Bronchial epithelial cell (primary cell): ENCODE measurements at regions not wholly inside any gene's neighbourhood (a gene's known extent, or its start where the extent isn't known, plus 50 kb on each side); places are given as distances from the start of the nearest gene placed in this dataset.
"Not testable (repeated sequence)": the region's sequence is repeated elsewhere in the genome, so short reads cannot be mapped to it uniquely, and the experiment has no call there.

Experiments
- DNase-seq: peaks from one replicate; pipeline ENCODE4 v3.0.0-alpha.2; 2010; ENCODE audit warnings: low read depth
- FAIRE-seq: peaks from 2 replicates; lab custom pipeline; 2011; peaks lifted over from hg19 to GRCh38; lab: Jason Lieb, UNC
- H3K27me3 ChIP-seq: 2 replicates; pipeline ENCODE4 v1.5.1; 2011; ENCODE audit warnings: low read length; ENCODE audit not compliant: control insufficient read depth, insufficient read depth
- H3K36me3 ChIP-seq: 2 replicates; pipeline ENCODE4 v1.5.1; 2011; ENCODE audit warnings: low read length; ENCODE audit not compliant: control insufficient read depth, insufficient read depth
- H3K4me3 ChIP-seq: 2 replicates; pipeline ENCODE4 v1.5.1; 2011; ENCODE audit warnings: mild to moderate bottlenecking, low read depth, low read length, control low read depth
- CTCF ChIP-seq: IDR thresholded peaks from 2 replicates; pipeline ENCODE4 v1.5.1; 2011; ENCODE audit warnings: mild to moderate bottlenecking, moderate library complexity, low read length, control low read depth, inconsistent platforms; ENCODE audit not compliant: insufficient read depth, severe bottlenecking

GRCh38 chr10:9260690-9261089, 1206.2 kb downstream of the GATA3 start:
- DNase-seq = no peak

GRCh38 chr10:9262770-9263169, 1208.3 kb downstream of the GATA3 start:
- DNase-seq = peak; percentile 12
- FAIRE-seq = no peak

More at GRCh38 chr10:9260690-9261089, 1206.2 kb downstream of the GATA3 start:
- Histone ChIP-seq H3K27me3 (no peaks in the 10 kb centered on the region), H3K4me3 (no peak overlapping the region), H3K36me3 (no peaks in the 10 kb centered on the region)
- no peak for FAIRE-seq
- no peak for TF ChIP-seq CTCF

GRCh38 chr10:9268176-9268575, 1213.7 kb downstream of the GATA3 start:
- no peak for TF ChIP-seq CTCF
- no peaks in the 10 kb centered on the region for H3K36me3 ChIP-seq
- no peak for FAIRE-seq
- DNase-seq = no peak
- no peaks in the 10 kb centered on the region for H3K27me3 ChIP-seq
- no peak overlapping the region for H3K4me3 ChIP-seq

More at GRCh38 chr10:9262770-9263169, 1208.3 kb downstream of the GATA3 start:
- no peak overlapping the region for H3K4me3 ChIP-seq
- no peak for TF ChIP-seq CTCF
- no peaks in the 10 kb centered on the region for H3K36me3 ChIP-seq
- no peaks in the 10 kb centered on the region for H3K27me3 ChIP-seq

GRCh38 chr10:9273126-9273833, 1218.8 kb downstream of the GATA3 start:
- not testable (repeated sequence) for H3K27me3 ChIP-seq, DNase-seq, H3K36me3 ChIP-seq, FAIRE-seq, H3K4me3 ChIP-seq

GRCh38 chr10:9274206-9274755, 1219.8 kb downstream of the GATA3 start:
- Histone ChIP-seq H3K36me3 (no peaks in the 10 kb centered on the region), H3K4me3 (no peak overlapping the region), H3K27me3 (no peaks in the 10 kb centered on the region)
- no peak for DNase-seq
- TF ChIP-seq CTCF = no peak
- FAIRE-seq = no peak

- no peak for TF ChIP-seq CTCF
Observed at GRCh38 chr10:9275861-9276260, 1221.4 kb downstream of the GATA3 start.

More at GRCh38 chr10:9275861-9276260, 1221.4 kb downstream of the GATA3 start:
- no peaks in the 10 kb centered on the region for H3K36me3 ChIP-seq
- H3K27me3 ChIP-seq = no peaks in the 10 kb centered on the region
- H3K4me3 ChIP-seq = no peak overlapping the region
- no peak for FAIRE-seq
- no peak for DNase-seq
